HK-2 (cell line): ENCODE measurements at regions not wholly inside any gene's neighbourhood (a gene's known extent, or its start where the extent isn't known, plus 50 kb on each side); places are given as distances from the start of the nearest gene placed in this dataset.
"Not testable (repeated sequence)": the region's sequence is repeated elsewhere in the genome, so short reads cannot be mapped to it uniquely, and the experiment has no call there.

Experiments
- DNase-seq: peaks from one replicate; pipeline ENCODE4 v3.0.0-alpha.2; 2018; ENCODE audit not compliant: unreplicated experiment

- DNase-seq = no peak
Observed at GRCh38 chr15:31217566-31218270, 108.9 kb upstream of the KLF13 start.

GRCh38 chr15:31219221-31219620, 107.4 kb upstream of the KLF13 start:
- DNase-seq = no peak

DNA sequence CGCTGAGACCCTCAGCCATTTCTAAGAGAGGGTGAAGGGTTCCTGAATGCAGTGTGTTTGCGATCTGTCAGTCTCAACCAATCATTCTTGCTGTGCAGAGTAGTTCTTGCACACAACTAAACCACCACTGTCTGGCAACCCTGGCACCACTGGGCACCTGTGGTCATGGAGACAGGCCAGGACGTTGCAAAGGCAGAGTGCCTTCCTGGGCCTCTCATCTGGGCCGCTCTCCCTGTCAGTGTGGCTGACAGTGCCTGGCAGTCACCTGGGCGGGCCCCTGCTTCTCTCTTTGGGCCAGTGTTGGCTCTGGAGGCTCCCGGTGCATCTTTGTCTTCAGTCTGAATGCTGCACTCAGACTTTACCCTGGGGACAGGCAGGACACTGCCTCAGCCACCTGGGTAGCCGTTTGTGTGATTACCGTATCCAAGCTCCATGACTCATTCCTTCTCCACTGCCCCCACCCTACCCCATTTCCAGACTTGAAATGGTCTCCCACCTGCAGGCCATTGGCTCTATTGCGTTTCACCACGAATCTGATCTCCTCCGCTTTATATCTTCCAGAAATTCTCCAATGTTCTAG, 104.6 kb upstream of the KLF13 start:
- DNase-seq = no peak

GRCh38 chr15:31222773-31223341, 103.8 kb upstream of the KLF13 start:
- no peak for DNase-seq

DNA sequence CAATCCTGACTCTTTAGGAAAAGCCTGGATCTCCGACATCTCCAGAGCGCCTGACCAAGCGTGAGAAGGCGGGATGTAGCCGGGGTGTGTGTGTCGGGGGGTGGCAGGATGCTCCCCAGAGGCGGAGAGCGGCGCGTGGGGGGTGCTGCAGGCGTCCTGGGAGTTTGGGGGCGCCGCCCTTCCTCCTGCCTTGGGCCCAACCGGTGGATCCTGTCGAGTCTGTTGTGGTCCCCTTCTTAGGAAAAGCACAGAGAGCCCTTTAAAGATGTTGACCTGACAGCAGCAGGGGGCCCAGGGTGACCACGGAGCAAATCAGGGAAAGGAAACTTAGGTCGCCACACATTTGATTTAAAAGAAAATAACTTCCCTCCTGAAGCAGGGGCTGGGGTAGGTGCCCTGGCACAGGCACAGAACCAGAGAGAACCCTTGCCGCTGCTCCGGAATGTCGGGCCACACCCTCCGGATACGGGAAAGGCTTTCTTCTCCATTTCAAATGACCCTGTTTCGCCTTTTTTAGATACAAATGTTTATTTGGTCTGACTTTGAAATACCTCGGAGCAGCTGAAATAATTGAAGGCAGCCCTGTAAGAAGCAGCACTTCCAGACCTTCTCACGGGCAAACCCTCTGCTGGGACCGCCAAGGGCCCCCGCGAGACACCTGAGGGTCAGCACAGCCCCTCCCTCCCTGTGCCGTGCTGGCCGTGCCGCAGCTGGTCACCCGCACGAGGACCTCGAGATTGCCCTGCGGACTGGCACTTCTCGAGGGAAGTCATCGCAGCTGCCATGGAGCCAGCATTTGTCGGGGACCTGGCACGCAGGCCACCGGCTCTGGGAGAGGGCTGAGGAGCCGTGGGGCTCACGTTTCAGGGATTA, 102.9 kb upstream of the KLF13 start:
- no peak for DNase-seq

- not testable (repeated sequence) for DNase-seq
Observed at GRCh38 chr15:31224661-31225060, 102.0 kb upstream of the KLF13 start.

- no peak for DNase-seq
Observed at GRCh38 chr15:31225356-31225955, 101.2 kb upstream of the KLF13 start.

GRCh38 chr15:31226021-31226420, 100.6 kb upstream of the KLF13 start:
- no peak for DNase-seq

DNA sequence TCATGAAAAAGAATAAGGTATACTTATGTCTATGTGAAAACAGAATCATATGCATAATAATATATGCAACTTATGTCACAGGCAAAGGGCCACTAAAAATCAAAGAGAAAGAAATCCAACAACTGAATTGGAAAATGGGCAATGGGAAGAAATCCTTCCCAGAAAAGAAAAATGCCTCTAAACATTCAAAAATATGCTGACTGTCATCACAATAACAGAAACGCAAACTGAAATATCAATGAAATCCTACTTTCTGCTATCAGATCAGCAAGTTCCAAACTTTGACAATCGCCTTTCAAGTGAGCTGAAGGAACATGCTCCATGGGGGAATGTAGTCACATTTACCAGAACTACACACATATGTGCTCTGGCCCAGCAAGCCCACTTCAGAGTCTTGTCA, 99.4 kb upstream of the KLF13 start:
- DNase-seq = no peak

GRCh38 chr15:31228011-31228484, 98.6 kb upstream of the KLF13 start:
- no peak for DNase-seq

DNA sequence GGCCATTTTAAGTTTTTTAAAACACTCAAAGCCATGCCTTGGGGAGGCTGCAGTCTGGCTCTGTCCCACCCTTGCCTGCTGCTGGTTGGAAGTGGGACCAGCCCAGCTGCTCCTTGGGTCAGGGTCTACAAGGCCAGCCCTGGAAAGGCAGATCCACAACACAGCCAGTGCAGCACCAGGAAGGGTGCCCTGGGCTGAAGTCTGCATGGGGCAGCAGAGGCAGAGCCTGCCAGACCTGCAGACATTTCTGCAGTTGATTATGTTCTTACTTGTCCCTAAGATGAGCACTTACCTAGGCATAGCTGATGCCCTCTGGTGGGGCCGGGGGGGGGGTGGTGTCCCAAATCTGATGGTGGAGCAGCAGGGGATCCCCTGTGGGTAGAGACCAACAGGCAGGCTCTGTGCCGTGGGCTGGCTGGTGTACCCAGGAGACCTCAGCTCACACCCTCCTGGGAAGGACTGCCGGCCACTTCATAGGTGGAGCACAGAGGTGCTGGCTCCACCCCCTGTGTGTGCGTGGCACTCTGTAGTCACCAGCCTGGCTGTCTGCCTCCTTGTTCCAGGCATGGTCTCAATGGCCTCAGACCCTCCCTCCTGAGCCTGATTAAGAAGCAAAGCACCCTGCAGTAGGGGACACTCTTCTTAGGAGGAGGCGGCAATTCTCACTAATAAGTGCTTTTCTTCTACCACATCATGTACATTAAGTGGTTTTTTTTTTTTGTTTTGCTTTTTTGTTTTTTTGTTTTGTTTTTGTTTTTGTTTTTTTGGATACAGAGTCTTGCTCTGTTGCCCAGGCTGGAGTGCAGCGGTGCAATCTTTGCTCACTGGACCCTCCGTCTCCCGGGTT, 97.4 kb upstream of the KLF13 start:
- no peak for DNase-seq

- no peak for DNase-seq
Observed at GRCh38 chr15:31230630-31231485, 95.8 kb upstream of the KLF13 start.

- DNase-seq = no peak
Observed at GRCh38 chr15:31234815-31235214, 91.8 kb upstream of the KLF13 start.

- no peak for DNase-seq
Observed at GRCh38 chr15:31235311-31236183, 91.1 kb upstream of the KLF13 start.

DNA sequence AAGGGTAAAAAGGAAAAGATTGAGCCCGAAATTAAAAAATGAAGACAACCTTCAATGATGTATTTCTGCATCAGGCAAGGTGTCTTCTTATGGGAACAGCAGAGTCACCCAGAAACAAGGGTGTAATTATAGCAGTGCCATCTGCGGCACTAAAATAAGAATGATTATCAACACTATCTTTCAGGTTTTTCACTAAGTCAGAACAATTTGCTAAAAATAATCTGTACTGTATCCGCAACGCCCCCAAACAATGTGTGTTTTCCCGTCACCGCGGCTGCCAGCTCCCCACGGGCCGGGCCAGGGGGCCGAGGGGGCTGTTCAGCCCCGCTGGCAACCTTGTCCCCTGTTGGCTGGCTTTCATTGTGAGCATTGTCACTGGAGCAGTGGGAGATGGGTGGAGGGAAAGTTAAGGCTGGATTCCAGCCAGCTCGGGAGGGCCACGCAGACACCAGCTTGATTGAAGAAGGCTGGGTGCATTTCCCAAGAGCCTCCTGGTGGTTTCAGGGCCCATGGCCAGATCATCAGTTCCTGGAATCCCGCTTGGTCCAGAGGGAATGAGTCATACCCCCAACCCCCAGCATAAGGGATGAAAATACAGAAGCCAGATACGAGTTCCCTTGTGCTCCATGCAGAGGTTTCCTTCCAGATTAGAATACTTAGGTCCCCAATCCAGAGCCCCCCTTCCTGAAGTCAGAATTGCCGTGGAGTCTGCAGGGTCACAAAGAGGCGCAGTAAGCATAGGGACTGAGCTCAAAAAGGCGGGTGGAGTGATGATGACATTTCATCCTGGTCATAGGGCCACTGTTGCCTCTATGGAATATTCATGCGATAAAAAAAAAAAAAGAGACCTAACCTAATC, 90.2 kb upstream of the KLF13 start:
- DNase-seq = peak; percentile 54

DNA sequence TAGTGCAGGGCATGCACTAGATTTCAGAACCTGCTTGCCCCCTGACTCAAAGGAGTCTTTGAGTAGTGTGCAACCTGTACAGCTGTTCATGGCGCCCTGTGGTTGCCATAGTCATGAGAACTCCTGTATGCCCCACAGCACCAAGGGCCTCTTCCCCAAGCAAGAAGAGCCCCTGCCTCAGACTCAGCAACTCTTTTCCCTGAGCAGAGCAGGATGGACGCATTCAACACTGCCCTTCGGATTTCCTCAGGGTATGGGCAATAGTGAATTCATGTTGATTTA, 89.7 kb upstream of the KLF13 start:
- no peak for DNase-seq

GRCh38 chr15:31238906-31239305, 87.7 kb upstream of the KLF13 start:
- DNase-seq = no peak

DNA sequence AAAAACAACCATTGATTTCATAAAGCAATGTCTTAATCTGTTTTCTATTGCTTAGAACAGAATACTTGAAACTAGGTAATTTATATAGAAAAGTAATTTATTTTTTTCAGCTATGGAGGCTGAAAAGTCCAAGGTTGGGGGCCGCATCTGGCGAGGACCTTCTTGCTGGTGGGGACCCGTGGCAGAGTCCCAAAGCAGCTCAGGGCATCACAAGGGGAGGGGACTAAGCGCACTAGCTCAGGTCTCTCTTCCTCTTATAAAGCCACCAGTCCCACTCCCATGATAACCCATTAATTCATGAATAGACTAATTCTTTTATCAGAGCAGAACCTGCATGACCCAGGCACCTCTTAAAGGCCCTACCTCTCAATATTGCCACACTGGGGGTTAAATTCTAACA, 87.2 kb upstream of the KLF13 start:
- DNase-seq = no peak
